Endothelial cell of umbilical vein (primary cell): ENCODE measurements at regions not wholly inside any gene's neighbourhood (a gene's known extent, or its start where the extent isn't known, plus 50 kb on each side); places are given as distances from the start of the nearest gene placed in this dataset.

Experiments used
- CTCF ChIP-seq, 2 donors: IDR thresholded peaks; 1 replicate in 1 of 2; 2 replicates in 1 of 2; pipeline ENCODE4 v1.5.1; 2011; ENCODE audit warnings: low read length in 2 of 2, mild to moderate bottlenecking in 2 of 2, moderate library complexity in 2 of 2, control low read depth in 1 of 2, inconsistent platforms in 1 of 2, low read depth in 1 of 2; ENCODE audit not compliant: insufficient read depth in 1 of 2; ENCODE audit errors: extremely low read depth in 1 of 2
- FOS ChIP-seq: IDR thresholded peaks from 2 replicates; pipeline ENCODE4 v1.6.1; 2011; ENCODE audit warnings: mild to moderate bottlenecking, low read length, moderate library complexity, borderline replicate concordance; ENCODE audit not compliant: insufficient read depth
- POLR2A ChIP-seq: IDR thresholded peaks from 2 replicates; pipeline ENCODE4 v1.6.1; 2012; ENCODE audit warnings: low read depth, mild to moderate bottlenecking, control low read depth, low read length

GRCh38 chr14:89498878-89499277 is 81.8 kb upstream of the FOXN3 start:
- TF ChIP-seq CTCF (IDR thresholded peaks at IDR 0.05; ENCODE audit: extremely low read depth in 1 of 2, insufficient read depth in 1 of 2, low read depth in 1 of 2, low read length in 2 of 2): no peak
- TF ChIP-seq FOS: no peak
- TF ChIP-seq POLR2A: no peak
